ENCODE measurements at regions not wholly inside any gene's neighbourhood (a gene's known extent, or its start where the extent isn't known, plus 50 kb on each side); places are given as distances from the start of the nearest gene placed in this dataset.
"Not testable (repeated sequence)": the region's sequence is repeated elsewhere in the genome, so short reads cannot be mapped to it uniquely, and the experiment has no call there.

DNA sequence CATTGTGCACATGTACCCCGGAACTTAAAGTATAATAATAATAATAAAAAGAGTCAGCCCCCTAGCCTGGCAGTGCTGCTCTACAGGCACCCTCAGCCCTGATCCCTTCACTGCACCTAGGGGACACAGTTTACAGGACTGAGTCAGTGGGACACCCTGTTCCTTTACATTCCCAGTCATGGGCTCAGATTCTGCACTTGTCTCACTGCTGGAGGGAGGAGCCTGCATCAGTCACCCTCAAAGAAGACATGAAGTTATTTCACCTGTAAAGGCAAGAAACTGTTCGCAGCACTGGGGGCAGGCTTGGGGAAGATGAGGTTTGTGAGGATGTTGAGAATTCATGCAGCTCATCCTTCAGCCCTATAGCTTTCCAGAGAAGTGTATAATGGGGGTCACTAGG lies 50.7 kb upstream of the VPREB1 start:
- ATAC-seq, result no peak

DNA sequence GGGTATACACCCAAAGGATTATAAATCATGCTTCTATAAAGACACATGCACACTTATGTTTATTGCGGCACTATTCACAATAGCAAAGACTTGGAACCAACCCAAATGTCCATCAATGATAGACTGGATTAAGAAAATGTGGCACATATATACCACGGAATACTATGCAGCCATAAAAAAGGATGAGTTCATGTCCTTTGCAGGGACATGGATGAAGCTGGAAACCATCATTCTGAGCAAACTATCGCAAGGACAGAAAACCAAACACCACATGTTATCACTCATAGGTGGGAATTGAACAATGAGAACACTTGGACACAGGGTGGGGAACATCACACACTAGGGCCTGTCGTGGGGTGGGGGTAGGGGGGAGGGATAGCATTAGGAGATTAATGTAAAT lies 51.1 kb upstream of the VPREB1 start:
- ATAC-seq, result not testable (repeated sequence)

DNA sequence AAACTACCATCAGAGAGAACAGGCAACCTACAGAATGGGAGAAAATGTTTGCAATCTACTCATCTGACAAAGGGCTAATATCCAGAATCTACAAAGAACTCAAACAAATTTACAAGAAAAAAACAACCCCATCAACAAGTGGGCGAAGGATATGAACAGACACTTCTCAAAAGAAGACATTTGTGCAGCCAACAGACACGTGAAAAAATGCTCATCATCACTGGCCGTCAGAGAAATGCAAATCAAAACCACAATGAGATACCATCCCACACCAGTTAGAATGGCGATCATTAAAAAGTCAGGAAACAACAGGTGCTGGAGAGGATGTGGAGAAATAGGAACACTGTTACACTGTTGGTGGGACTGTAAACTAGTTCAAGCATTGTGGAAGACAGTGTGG lies 51.6 kb upstream of the VPREB1 start:
- not testable (repeated sequence) for ATAC-seq

DNA sequence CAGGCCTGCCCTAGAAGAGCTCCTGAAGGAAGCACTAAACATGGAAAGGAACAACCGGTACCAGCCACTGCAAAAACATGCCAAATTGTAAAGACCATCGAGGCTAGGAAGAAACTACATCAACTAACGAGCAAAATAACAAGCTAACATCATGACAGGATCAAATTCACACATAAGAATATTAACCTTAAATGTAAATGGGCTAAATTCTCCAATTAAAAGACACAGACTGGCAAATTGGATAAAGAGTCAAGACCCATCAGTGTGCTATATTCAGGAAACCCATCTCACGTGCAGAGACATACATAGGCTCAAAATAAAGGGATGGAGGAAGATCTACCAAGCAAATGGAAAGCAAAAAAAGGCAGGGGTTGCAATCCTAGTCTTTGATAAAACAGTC lies 54.8 kb upstream of the VPREB1 start:
- ATAC-seq, result not testable (repeated sequence)

DNA sequence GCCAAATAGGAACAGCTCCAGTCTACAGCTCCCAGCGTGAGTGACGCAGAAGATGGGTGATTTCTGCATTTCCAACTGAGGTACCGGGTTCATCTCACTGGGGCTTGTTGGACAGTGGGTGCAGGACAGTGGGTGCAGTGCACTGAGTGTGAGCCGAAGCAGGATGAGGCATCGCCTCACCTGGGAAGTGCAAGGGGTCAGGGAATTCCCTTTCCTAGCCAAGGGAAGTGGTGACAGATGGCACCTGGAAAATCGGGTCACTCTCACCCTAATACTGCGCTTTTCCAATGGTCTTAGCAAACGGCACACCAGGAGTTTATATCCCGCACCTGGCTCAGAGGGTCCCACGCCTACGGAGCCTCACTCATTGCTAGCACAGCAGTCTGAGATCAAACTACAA lies 56.7 kb upstream of the VPREB1 start:
- not testable (repeated sequence) for ATAC-seq

DNA sequence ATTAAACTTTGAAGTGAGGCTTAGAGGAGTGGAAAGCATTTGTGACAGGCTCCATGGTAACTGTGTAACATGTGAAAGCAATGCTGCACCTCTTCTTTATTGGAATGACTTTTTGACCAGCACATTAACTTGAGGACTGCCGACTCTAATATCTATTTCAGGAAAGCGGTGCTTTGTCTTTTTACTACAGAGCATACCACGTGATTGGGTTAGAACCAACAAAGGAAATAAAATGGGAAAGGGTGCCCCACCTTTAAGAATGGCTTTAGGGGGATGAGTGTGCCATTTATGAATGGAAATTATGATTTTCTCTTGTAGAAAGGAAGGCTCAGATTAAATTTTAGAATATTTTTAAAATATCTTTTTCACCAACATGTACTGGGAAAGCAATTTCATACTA lies 57.3 kb upstream of the VPREB1 start:
- no peak for ATAC-seq

DNA sequence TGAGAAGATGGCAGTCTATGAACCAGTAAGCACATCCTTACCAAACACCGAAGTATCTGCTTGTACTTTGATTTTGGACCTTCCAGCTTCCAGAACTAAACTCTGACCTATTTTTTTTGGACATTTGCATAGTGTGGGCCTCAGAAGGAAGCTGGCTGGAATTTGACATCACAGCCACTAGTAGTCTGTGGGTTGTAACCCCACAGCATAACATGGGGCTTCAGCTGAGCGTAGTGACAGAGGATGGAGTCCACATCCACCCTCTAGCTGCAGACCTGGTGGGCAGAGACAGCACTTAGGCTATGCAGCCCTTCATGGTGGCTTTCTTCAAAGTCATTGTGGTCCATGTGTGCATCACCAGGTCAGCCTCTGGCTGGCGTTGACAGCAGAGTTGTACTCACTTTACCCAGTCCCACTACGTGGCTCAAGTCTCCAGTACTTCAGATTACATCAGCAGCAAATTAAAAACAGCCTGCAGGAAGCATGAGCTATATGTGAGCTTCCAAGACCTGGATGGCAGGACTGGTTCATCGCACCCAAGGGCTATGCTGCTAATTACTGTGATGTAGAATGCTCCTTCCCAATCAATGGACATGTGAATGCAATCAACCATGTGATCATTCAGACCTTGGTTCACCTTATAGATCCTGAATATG lies 58.6 kb upstream of the VPREB1 start:
- ATAC-seq, result no peak

DNA sequence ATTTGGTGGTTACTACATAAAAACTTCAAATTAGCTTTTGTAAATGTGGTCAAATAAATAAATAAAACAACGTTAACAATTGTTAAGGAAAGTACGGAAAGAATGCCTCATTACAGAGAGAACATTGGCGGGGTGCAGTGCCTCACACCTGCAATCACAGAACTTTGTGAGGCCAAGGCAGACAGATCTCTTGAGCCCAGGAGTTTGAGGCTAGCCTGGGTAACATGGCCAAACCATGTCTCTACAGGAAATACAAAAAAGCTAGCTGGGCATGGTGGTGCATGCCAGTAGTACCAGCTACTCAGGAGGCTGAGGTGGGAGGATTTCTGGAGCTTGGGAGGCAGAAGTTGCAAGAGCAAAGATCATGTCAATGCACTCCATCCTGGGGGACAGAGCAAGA lies 59.4 kb upstream of the VPREB1 start:
- ATAC-seq, result no peak

DNA sequence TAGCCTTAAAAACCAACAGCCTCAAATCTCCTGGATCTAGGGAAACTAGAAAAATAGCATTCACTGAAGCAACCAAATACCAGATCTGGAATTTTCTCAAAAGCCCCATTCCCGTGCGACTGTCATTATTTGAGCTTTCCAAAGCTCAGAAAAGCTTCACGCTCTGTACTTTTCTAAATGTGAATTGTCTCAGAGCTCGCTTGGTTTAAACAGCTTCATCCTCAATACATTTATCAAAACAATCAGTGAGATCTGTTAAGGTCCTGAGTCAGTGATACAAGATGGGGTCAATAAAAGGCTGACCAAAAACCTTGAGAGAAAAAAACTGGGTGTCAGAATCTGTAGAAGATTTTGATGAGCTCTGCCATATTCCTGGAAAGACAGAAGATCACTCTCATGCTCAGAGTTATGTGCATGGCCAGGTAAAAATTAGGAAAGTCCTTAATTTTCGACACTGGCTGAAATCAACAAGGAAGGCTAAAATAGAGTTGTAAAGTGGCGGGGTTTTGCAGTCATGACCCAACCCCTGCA lies 60.2 kb upstream of the VPREB1 start:
- ATAC-seq, result no peak

DNA sequence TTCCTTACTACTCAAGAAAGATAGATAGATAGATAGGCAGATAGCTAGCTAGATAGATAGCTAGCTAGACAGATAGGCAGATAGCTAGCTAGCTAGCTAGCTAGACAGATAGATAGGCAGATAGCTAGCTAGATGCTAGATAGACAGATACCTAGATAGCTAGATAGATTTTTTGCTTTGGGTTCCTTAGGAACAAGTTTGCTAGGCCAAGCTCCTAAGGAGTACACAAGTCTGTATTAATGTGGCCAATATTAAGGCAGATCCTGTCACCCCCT lies 61.7 kb upstream of the VPREB1 start:
- ATAC-seq, result no peak

DNA sequence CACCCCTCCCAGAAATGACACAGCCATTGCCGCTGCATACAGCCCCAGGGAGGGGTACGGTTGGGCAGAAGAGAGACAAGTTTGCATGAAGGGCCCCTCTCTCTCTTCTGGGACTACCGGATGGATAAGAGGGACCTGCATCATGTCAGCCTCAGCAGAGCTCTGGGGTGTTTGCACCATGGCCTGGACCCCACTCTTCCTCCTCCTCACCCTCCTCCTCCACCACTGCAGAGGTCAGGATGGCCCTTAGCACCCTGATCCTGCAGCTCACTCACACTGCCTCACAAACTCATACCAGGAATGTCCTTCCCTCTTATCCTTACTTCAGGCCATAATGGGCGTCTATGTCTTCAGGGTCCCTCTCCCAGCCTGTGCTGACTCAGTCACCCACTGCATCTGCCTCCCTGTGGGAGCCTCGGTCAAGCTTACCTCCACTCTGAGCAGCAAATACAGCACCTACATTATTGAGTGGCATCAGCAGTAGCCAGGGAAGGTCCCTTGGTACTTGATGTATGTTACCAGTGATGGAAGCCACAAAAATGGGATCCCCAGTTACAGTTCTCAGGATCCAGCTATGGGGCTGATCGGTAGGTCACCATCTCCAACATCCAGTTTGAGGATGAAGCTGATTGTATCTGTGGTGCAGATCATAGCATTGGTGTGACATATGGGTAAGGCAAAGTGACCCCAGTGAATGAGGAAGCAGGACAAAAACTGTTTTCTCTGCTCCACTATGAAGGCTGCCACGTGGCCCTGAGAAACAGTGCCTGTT lies 62.2 kb upstream of the VPREB1 start:
- no peak for ATAC-seq

DNA sequence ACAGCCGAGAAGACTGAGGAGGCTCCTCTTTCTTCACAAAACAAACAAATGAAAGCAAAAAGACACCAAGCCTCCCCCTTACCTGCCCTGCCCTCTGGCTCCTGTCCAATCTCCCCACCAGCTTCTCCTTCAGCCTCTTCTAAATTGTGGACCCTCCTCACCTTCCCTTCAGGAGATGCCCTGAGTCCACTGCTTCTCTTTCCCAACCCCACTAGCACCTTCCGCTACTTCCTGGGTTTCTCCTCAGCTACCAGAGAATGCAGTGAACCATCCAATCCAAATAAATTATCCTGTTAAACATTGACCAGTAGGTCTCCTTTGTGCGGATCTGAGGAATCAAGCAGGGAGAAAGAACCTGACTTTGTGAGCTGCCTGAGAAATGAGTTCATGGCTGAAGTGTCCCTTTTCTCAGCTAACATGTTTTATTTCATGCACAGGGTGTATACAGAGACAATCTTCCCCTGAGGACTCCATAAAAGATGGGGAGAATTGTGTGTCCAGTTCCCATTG lies 63.2 kb upstream of the VPREB1 start:
- no peak for ATAC-seq

DNA sequence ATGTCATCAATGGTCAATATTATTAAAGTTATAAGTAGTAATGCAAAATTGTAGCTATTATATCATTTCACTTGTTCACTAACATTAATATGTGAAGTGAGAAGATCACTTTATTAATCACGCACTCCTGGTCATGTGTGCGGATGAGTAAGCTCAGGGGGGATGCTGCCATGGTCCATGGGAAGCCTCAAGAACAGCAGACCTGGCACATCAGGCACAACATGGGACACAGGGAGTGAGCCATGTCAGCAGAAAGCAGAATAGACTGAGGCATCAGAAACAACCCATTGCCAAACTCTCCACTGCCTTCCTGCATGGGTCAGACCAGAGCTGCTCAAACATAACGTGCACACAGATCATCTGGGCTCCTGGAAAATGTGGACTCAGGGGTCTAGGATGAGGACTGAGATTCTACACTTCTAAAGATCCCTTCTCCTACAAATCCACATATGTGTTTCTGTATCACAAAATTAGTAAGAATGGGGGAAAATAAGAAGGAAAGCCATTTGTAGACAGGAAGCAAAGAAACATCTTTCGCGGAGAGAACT lies 63.8 kb upstream of the VPREB1 start:
- no peak for ATAC-seq

DNA sequence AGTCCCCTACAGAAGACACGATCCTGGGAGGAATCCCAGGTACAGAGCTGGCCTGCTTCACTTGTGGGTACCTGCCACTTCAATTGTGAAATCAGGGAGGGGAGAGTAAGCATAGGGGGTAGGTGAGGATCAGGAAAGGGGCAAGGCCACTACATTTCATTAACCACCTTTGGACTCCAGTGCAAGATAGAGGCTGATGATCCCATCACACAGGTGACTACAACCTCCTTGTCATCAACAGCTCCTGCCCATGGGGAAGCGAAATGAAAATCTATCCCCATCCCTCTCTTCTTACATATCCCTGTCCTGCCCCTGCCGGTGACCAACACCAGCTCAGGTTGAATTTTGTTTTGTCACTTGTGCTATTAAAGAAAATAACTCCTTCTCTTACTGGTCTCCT lies 64.7 kb upstream of the VPREB1 start:
- no peak for ATAC-seq

DNA sequence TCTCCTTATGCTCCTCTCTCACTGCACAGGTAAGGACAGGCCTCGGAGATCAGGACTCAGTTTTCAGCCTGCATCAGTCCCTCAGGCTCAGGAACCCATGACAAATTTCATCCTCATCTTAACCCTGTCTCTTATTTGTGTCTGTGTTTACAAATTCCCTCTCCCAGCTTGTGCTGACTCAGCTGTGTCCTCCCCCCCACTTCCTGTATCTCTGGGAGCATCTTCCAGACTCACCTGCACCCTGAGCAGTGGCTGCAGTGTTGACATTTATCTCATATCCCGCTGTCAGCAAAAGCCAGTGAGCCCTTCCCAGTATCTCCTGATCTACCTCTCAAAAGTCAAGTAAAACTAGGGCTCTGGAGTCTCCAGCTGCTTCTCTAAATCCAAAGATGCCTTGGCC lies 65.6 kb upstream of the VPREB1 start:
- ATAC-seq, result no peak

DNA sequence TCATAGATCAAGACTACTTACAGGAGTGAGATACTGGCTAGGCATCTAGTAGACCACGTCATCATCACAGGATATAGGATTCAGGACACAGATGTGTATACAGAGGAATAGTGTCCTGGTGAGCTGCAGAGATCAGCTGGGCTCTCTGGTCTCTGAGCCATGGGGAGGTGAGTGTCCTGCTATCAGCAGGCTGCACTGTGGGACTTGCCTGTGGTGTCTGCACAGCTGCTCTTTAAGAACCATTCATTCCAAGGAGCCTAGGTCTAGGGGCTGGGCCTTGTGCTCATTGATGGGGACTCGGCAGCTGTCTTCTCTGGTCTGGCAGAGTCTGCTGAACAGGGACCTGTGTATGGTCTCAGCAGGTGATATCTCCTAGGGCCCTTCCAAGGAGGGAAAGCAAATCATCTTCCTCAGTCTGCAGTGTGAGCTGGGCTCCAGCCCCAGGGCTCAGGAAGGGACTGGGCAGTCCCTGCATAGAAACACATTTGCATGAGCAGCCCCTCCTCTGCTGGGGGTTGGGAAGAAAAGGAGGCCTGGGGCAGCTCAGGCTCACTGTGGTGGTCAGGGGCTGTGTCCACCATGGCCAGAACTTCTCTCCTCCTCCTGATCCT lies 66.1 kb upstream of the VPREB1 start:
- ATAC-seq, result no peak

DNA sequence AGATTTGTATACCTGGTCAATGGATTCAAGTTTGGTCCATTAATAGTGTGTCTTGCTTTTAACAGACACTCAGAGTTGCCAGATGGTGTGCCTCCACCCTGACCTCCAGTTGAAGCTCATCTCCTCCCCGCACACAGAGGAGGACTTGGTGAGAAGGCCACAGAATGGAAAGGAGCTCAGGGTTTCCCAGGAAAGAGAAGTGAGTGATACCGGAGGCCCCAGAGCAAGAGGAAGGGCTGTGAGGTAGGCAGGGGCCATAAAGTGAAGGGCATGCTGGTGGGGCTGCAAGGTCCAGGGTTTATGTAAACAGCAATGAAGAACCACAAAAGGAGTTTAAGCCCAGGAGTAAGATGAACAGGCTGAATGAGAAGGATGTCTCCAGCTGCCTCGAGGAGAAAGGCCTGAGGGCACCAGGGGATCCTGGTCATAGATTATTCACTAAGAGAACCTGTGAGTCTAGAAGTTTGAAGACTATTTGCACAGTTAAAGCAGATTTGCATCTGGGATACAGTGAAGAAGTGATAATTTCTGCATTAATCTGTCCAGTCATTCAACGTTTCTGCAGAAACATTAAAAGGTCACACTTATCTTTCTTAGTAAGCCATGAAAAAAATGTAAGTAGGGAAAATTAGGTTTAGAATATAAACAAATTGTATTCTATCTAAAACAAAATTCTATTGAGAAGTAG lies 67.5 kb upstream of the VPREB1 start:
- ATAC-seq, result no peak

DNA sequence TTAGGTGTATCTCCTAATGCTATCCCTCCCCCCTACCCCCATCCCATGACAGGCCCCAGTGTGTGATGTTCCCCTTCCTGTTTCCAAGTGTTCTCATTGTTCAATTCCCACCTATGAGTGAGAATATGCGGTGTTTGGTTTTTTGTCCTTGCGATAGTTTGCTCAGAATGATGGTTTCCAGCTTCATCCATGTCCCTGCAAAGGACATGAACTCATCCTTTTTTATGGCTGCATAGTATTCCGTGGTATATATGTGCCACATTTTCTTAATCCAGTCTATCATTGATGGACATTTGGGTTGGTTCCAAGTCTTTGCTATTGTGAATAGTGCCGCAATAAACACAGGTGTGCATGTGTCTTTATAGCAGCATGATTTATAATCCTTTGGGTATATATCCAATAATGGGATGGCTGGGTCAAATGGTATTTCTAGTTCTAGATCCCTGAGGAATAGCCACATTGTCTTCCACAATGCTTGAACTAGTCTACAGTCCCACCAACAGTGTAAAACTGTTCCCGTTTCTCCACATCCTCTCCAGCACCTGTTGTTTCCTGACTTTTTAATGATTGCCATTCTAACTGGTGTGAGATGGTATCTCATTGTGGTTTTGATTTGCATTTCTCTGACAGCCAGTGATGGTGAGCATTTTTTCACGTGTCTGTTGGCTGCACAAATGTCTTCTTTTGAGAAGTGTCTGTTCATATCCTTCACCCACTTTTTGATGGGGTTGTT lies 71.5 kb upstream of the VPREB1 start:
- ATAC-seq, result not testable (repeated sequence)

DNA sequence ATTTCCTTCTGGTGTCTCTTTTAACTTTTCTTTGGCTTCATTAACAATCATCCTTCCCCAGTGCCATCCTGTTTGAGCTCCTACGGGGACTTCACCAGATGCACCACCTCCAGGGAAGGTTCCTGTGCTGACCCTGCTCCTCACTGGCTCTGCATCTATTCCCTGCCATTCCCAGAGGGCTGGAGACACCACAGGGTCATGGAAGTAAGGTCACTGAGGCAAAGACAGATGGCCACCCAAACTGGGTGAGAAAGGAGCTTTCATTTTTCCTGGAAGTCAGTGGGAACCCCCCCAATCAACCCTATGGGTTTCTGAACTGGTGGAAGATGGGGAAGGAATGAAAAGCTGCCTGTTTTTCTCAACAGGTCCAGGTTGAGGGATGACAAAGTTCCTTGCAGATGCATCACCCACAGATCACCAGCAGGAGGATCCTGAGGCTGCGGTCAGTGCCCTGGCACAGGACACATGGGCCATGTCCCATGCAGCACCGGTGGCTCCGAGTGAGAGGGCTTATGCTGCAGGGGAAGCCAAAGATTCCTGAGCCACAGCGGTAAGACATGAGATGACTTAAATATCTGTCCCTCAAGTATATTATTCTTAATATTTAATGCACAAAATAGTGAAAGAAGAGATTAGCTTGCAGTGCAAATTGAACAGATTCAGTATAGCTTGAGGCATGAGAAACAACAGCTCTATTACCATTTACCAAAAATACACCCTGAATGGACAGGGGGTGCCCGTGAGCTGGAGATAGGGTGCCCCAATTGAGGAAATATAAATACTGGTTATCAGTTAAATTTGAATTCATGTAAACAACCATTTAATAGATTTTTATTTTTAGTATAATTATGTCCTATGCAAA lies 73.0 kb upstream of the VPREB1 start:
- no peak for ATAC-seq

DNA sequence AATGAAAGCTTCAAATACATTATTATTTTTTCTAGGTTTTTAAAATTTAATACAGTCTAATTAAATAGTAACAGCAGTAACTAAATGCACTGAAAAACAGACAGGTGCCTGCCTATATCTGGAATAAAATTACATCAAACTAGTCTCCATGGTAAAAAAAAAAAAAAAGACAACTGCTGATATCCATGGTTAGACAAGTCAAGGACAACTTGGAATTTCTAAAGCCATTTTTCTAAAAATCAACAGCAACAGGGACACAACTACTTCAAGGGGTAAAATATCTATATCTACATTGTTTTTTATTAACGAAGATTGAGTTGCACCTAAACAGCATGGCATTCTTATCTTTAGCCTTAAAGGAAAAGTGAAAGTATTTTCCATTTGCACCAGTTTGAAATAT lies 74.7 kb upstream of the VPREB1 start:
- ATAC-seq, result no peak
